ENCODE measurements at regions not wholly inside any gene's neighbourhood (a gene's known extent, or its start where the extent isn't known, plus 50 kb on each side); places are given as distances from the start of the nearest gene placed in this dataset.
"Not testable (repeated sequence)": the region's sequence is repeated elsewhere in the genome, so short reads cannot be mapped to it uniquely, and the experiment has no call there.

DNA sequence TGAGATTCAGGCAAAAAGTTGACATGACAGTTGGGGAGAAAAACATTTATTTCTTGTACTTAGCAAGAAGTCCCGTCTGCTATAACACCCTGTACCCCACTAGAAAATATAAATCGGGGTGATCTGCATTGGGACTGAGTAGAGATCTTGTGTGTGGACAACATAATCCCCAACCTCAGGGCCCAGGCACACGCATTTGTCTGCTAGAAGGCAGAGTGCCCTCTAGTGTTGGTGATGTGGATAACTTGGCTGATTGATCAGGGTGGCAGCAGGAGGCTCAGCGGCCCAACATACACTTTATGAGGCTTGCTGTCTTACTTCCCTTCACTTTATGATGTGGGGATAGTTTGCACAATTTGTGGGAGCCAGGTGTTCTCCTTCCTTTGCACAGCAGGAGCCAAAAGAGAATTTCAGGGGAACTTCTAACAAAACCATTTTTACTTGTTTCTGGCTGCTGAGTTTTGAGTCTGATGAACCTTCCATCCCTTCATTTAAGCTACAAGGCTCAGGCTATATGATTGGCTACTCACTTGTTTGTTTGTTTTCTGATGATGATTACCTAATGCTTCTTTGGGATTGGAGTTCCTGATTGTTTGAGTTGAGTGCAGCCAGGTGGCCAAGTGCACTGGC is 263.2 kb downstream of the DMAC1 start:
- DNase-seq = peak; percentile 18

DNA sequence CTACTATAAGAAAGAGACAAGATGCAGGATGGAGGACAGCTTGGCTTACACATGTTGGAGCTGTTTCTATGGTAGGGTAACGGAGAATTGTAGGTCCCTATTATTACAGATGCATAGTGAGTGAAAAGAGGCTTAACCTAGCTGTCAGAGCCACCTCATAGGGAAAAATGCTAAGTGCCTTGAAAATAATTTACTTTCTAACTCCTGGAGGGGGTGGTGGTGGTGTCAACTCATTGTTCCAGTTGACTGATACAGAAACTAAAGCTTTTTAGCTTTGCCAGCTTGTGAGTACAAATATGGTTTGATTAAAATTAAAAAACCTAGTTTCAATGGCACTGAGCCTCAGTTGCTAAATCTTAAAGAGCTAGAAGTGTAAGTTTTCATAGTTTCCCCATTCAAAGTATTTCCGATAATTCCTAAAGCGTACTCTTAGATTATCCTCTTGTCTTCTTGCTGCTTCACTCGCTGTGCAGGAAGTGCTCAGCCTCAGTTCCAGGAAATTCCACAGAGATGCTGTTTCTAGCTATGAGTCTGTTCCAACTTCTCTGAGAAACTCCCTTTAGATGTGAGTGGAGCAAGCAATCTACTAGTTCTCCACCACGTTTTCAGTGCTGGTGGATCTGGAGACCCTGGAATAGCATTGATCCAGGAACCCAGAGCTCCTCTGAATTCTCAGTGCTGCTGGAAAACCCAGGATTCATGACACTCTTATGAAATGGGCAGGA is 265.2 kb downstream of the DMAC1 start:
- no peak for DNase-seq

GRCh38 chr9:7533376-7534090 is 266.0 kb downstream of the DMAC1 start:
- no peak for DNase-seq

DNA sequence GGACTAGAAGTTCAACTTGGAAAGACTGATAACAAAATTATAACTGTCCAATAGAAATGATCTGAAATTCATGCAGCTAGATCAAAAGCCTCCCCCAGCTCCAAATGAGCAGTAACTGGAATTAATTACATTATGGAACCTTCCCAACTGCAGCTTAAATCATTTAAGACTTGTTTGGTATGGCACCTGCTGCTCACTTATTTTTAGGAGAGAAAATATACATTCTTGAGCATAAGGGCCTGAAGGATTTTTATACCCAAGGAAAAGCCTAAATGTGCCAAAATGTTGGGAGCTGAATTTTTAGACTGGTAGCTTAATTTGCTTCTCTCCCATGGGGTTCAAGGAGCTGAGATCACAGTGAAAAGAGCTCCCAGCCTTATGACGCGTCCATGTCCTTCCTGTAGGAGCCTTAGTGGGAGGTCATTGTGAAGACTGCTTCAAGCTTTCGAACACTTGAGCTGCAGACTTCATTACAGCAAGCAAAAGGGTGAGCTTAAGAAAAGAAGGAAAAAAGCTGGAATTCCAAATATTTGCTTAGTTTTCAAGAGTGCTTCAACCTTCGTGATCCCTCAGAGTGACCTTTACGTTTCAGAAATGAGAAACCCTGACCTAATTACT is 276.0 kb downstream of the DMAC1 start:
- DNase-seq = no peak

- DNase-seq = no peak
Observed at GRCh38 chr9:7520396-7520795, 279.2 kb downstream of the DMAC1 start.

DNA sequence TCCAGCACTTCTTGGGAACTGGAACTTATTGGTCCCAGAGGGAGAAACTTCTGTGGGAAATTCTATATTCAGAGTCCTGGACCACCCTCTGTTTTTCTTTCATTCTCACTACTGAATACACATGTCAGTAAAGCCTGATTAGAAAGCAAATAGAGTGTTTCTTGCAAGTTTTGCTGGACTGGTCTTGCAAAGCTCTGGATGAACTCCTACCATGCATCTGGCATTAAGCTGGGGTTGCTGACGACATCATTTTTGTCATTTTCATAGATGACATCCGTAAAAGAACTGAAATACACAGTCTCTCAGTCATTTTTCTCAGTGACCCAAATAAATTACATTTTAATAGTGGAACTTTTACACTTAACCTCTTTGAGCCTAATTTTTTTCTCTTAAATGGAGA is 283.2 kb downstream of the DMAC1 start:
- no peak for DNase-seq

- DNase-seq = no peak
Observed at GRCh38 chr9:7510199-7510598, 289.4 kb downstream of the DMAC1 start.

DNA sequence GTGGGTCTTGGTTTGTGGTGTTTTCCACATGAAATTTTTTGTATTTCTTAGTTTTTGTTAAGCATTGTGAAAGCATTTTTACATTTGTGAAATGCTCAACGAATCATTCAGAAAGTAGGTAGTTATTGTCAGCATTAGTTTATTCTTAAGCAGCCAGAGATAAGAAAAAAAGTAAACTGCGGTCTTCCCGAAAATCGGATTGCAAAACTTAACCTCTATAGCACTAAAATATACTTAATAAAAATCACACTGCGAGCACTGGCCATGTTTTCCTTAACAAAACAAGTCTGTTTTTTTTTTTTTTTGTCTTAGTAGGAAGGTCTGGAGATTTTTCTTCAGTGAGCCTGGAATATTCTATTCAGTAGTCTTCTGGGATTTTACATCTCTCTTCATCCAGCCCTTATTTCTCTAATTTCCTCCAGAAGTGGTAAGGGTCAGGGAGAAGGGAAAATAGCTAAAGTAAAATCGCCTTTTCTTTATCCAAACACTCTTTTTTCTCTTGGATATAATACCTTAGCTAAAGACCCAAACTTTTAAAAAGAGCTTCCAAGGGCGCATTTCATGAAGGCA is 289.9 kb downstream of the DMAC1 start:
- DNase-seq = no peak

DNA sequence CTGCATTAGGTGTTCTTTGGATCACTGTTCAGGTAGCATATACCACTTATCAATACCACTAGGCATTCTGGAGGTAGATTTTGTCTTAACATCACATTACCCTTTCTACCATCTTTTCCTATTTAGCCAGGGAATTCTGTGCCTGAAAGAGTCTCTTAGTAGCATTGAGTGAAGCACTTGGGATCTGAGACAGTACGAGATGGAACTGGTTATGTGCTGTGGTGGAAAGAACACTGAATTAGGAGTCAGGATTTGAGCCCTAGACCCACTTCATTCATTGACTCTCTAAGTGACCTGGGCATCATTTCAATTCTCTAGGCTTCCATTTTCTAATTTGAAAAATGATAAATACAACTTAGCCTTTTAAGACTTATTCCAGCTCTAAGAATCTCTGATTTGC is 291.1 kb downstream of the DMAC1 start:
- no peak for DNase-seq

- DNase-seq = no peak
Observed at GRCh38 chr9:7507566-7508270, 291.9 kb downstream of the DMAC1 start.

GRCh38 chr9:7507026-7507425 is 292.6 kb downstream of the DMAC1 start:
- no peak for DNase-seq

DNA sequence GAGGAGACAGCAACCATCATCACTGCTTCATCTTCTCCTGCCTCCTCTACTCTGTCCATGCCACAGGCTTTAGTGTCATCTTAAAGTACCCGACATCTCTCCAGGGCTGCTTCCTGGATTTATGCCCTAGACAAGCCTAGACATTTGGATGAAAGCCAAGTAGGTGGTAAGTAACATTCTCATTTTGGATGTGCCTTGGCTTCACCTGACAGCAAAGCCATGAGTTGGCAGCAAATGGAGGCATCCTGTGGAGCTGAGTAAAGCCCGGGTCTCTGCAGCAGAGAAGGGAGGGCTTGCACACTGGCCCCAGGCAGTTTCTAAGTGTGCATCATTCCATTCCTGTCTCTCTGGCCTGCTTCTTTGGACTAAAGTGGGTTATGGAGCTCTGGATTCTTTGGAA is 299.1 kb downstream of the DMAC1 start:
- DNase-seq = no peak

- DNase-seq = no peak
Observed at GRCh38 chr9:7491641-7492040, 307.9 kb downstream of the DMAC1 start.

GRCh38 chr9:7490317-7491108 is 309.1 kb downstream of the DMAC1 start:
- DNase-seq = no peak

DNA sequence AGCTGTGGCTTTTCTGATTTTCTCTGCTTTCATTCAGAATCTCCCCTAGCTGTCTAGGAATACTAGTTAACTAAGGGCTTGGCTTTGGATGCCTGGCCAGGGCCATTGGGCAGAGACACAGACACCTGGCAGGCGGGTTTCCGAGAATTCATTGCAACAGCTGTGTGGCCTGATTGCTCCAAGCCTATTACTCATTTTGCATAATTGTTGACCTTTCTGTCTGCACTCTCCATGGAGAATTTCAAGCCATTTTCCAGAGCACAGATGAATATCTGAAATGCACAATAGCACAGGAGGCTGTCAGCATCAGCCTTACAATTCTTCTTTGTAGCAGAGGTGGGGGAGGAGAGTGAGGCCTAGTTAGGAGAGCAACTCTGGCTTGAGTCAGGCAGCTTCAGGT is 310.5 kb downstream of the DMAC1 start:
- DNase-seq = no peak

DNA sequence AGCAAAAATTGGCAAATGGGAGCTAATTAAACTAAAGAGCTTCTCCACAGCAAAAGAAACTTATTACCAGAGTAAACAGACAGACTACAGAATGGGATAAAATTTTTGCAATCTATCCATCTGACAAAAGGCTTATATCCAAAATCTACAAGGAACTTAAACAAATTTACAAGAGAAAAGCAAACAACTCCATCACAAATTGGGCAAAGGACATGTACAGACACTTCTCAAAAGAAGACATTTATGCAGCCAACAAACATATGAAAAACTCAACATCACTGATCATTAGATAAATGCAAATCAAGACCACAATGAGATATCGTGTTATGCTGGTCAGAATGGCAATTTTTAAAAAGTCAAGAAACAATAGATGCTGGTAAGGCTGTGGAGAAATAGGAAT is 315.6 kb downstream of the DMAC1 start:
- not testable (repeated sequence) for DNase-seq

GRCh38 chr9:7481570-7481969 is 318.0 kb downstream of the DMAC1 start:
- no peak for DNase-seq

- no peak for DNase-seq
Observed at GRCh38 chr9:7479300-7479699, 320.3 kb downstream of the DMAC1 start.

DNA sequence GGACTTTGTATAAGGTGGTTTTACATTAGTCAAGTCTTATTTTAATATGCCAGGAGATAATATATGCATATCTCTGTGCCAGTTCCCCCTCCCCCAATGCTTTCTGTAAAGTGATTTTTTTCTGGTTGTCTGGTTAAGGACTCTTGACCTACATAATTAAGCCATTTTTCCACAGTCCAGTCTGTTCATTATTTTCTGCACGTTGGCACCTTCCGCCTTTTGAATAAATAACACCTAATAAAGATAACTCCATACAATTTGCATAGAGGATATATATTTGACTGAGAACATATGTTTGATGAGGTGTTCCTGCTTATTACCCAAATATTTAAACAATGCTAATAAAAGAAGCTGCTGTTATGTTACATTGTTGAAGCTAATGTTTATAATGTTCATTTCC is 320.9 kb downstream of the DMAC1 start:
- DNase-seq = no peak

DNA sequence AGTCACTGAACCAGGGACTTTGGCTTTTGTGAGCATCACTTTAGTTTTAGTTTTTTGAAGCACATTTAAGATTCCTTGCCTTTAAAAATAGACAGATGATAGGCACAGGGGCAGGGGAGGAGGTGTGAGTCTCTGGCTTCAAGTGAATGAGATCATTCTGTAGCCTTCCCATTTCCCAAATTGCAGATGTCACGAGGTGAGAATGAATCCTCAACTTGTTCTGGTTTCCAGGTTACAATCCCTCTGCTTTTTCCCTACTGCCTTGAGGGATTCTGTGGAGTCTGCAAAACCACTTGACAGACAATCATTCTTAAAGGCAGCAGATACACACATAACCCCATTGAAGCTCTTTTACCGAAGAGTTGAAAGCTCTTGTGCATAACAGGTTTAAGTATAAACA is 332.4 kb downstream of the DMAC1 start:
- DNase-seq = no peak

GRCh38 chr9:7461791-7462190 is 337.8 kb downstream of the DMAC1 start:
- no peak for DNase-seq

Measured in MV-4-11 (cell line).